HG03095 (cell line): ENCODE measurements at regions not wholly inside any gene's neighbourhood (a gene's known extent, or its start where the extent isn't known, plus 50 kb on each side); places are given as distances from the start of the nearest gene placed in this dataset.
A peak's percentile ranks its signal among the peaks of the same experiment; 100 is the strongest.

Experiments
- ATAC-seq: cut with Tn5 transposase; IDR thresholded peaks from one replicate; pipeline ENCODE4 v1.9.1; 2021; ENCODE audit warnings: moderate library complexity; ENCODE audit not compliant: unreplicated experiment

- ATAC-seq = no peak
Observed at GRCh38 chr16:74183601-74184360, 112.8 kb upstream of the PSMD7 start.

- ATAC-seq = no peak
Observed at GRCh38 chr16:74169687-74170376, 126.8 kb upstream of the PSMD7 start.

- no peak for ATAC-seq
Observed at GRCh38 chr16:74169066-74169465, 127.5 kb upstream of the PSMD7 start.

- no peak for ATAC-seq
Observed at GRCh38 chr16:74168445-74168844, 128.2 kb upstream of the PSMD7 start.

- no peak for ATAC-seq
Observed at GRCh38 chr16:74166456-74166855, 130.2 kb upstream of the PSMD7 start.

GRCh38 chr16:74165566-74166080 is 131.0 kb upstream of the PSMD7 start:
- no peak for ATAC-seq

GRCh38 chr16:74160759-74161158 is 135.9 kb upstream of the PSMD7 start:
- ATAC-seq = no peak

- no peak for ATAC-seq
Observed at GRCh38 chr16:74153773-74154172, 142.8 kb upstream of the PSMD7 start.

GRCh38 chr16:74146643-74147042 is 150.0 kb upstream of the PSMD7 start:
- no peak for ATAC-seq

GRCh38 chr16:74143171-74143570 is 153.4 kb upstream of the PSMD7 start:
- ATAC-seq = no peak

GRCh38 chr16:74141015-74141414 is 155.6 kb upstream of the PSMD7 start:
- no peak for ATAC-seq

GRCh38 chr16:74140557-74140956 is 156.1 kb upstream of the PSMD7 start:
- no peak for ATAC-seq

- no peak for ATAC-seq
Observed at GRCh38 chr16:74123826-74124225, 172.8 kb upstream of the PSMD7 start.

- no peak for ATAC-seq
Observed at GRCh38 chr16:74123195-74123594, 173.4 kb upstream of the PSMD7 start.

- ATAC-seq = no peak
Observed at GRCh38 chr16:74117798-74118197, 178.8 kb upstream of the PSMD7 start.

- no peak for ATAC-seq
Observed at GRCh38 chr16:74113545-74113944, 183.1 kb upstream of the PSMD7 start.

- no peak for ATAC-seq
Observed at GRCh38 chr16:74111456-74111982, 185.1 kb upstream of the PSMD7 start.

GRCh38 chr16:74107795-74108610 is 188.6 kb upstream of the PSMD7 start:
- ATAC-seq = peak; percentile 76

- no peak for ATAC-seq
Observed at GRCh38 chr16:74104022-74104421, 192.6 kb upstream of the PSMD7 start.

GRCh38 chr16:74101379-74102137 is 195.1 kb upstream of the PSMD7 start:
- ATAC-seq = no peak
